SU-DHL-6 (cell line): ENCODE measurements at regions not wholly inside any gene's neighbourhood (a gene's known extent, or its start where the extent isn't known, plus 50 kb on each side); places are given as distances from the start of the nearest gene placed in this dataset.

ENCODE experiments used
- EZH2phosphoT487 ChIP-seq: fragments of 200-600 bp; sonication (generic), shearing (Covaris generic); conservative IDR thresholded peaks from 2 replicates; pipeline ENCODE4 v1.6.1; 2018; ENCODE audit warnings: mild to moderate bottlenecking, antibody characterized with exemption, low read length, moderate library complexity, mixed read lengths
- TF ChIP-seq, protein P1 (sequence below): fragments of 200-600 bp; sonication (generic); IDR thresholded peaks from one replicate; pipeline ENCODE4 v1.5.1; 2017; ENCODE audit warnings: antibody characterized with exemption, mild to moderate bottlenecking, low read length, moderate library complexity; ENCODE audit not compliant: insufficient read depth, poor library complexity, severe bottlenecking

DNA sequence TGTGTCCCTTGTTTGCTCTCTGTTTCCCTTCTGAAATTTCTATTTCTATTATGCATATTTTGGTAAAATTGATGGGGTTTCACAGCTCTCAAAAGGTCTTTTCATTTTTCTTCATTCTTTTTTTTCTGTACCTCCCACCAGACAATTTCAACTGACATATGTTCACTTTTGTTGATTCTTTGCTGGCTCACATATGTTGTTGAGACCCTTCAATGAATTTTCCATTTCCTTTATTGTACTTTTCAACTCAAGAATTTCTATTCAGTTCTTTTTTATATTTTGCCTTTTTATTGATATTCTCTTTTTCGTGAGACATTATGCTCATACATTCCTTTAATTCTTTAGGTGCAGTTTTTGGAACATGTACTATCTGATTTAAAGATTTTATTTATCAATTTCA lies 102.6 kb upstream of the GRIK1 start:
- TF ChIP-seq, protein P1, sequence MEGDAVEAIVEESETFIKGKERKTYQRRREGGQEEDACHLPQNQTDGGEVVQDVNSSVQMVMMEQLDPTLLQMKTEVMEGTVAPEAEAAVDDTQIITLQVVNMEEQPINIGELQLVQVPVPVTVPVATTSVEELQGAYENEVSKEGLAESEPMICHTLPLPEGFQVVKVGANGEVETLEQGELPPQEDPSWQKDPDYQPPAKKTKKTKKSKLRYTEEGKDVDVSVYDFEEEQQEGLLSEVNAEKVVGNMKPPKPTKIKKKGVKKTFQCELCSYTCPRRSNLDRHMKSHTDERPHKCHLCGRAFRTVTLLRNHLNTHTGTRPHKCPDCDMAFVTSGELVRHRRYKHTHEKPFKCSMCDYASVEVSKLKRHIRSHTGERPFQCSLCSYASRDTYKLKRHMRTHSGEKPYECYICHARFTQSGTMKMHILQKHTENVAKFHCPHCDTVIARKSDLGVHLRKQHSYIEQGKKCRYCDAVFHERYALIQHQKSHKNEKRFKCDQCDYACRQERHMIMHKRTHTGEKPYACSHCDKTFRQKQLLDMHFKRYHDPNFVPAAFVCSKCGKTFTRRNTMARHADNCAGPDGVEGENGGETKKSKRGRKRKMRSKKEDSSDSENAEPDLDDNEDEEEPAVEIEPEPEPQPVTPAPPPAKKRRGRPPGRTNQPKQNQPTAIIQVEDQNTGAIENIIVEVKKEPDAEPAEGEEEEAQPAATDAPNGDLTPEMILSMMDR: no peak
- no peak for TF ChIP-seq EZH2phosphoT487
